ENCODE measurements at regions not wholly inside any gene's neighbourhood (a gene's known extent, or its start where the extent isn't known, plus 50 kb on each side); places are given as distances from the start of the nearest gene placed in this dataset.

- Histone ChIP-seq H2AFZ (ENCODE audit: low read length) (no peak overlapping the region), H3K27me3 (ENCODE audit: low read length) (no peaks in the 10 kb centered on the region), H3K9ac (ENCODE audit: low read length) (no peak overlapping the region), H3K4me1 (ENCODE audit: insufficient read depth, low read length) (no peaks in the 10 kb centered on the region), H3F3A (ENCODE audit: low read length, unreplicated experiment) (no peaks in the 10 kb centered on the region), H3K9me3 (ENCODE audit: low read length) (no peaks in the 10 kb centered on the region), H3K79me2 (ENCODE audit: low read length) (no peaks in the 10 kb centered on the region), H3K36me3 (ENCODE audit: low read depth, low read length) (no peaks in the 10 kb centered on the region), H3K4me2 (ENCODE audit: low read length) (no peak overlapping the region), H3K9me2 (replicated peaks; ENCODE audit: low read length) (no peaks in the 10 kb centered on the region), H3K4me3 (ENCODE audit: low read length) (no peak overlapping the region), H3K27ac (ENCODE audit: low read length) (no peak overlapping the region), H4K20me1 (ENCODE audit: low read length) (no peaks in the 10 kb centered on the region)
- TF ChIP-seq EZH2 (IDR thresholded peaks at IDR 0.05; ENCODE audit: low read length, unreplicated experiment) = no peak
- TF ChIP-seq EZH2phosphoT487 (IDR thresholded peaks at IDR 0.05; ENCODE audit: borderline replicate concordance, low read length) = no peak
- TF ChIP-seq, protein P1, sequence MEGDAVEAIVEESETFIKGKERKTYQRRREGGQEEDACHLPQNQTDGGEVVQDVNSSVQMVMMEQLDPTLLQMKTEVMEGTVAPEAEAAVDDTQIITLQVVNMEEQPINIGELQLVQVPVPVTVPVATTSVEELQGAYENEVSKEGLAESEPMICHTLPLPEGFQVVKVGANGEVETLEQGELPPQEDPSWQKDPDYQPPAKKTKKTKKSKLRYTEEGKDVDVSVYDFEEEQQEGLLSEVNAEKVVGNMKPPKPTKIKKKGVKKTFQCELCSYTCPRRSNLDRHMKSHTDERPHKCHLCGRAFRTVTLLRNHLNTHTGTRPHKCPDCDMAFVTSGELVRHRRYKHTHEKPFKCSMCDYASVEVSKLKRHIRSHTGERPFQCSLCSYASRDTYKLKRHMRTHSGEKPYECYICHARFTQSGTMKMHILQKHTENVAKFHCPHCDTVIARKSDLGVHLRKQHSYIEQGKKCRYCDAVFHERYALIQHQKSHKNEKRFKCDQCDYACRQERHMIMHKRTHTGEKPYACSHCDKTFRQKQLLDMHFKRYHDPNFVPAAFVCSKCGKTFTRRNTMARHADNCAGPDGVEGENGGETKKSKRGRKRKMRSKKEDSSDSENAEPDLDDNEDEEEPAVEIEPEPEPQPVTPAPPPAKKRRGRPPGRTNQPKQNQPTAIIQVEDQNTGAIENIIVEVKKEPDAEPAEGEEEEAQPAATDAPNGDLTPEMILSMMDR (conservative IDR thresholded peaks at IDR 0.05; ENCODE audit: low read depth, low read length) = no peak
- CTCF ChIA-PET = no interaction called here
- no peak for DNase-seq
- BruUV-seq (replicated peaks) = no TSS peak
- POLR2A ChIA-PET (ENCODE audit: unreplicated experiment) = no interaction called here
- intact Hi-C loops (cut with micrococcal nuclease) = no loop called here
- no peak for ATAC-seq
These were observed 114.2 kb upstream of the MTHFD1L start for GRCh38 chr6:150751296-150751695.

- CTCF ChIA-PET = no interaction called here
These were observed 113.1 kb upstream of the MTHFD1L start for GRCh38 chr6:150752409-150752808.

DNA sequence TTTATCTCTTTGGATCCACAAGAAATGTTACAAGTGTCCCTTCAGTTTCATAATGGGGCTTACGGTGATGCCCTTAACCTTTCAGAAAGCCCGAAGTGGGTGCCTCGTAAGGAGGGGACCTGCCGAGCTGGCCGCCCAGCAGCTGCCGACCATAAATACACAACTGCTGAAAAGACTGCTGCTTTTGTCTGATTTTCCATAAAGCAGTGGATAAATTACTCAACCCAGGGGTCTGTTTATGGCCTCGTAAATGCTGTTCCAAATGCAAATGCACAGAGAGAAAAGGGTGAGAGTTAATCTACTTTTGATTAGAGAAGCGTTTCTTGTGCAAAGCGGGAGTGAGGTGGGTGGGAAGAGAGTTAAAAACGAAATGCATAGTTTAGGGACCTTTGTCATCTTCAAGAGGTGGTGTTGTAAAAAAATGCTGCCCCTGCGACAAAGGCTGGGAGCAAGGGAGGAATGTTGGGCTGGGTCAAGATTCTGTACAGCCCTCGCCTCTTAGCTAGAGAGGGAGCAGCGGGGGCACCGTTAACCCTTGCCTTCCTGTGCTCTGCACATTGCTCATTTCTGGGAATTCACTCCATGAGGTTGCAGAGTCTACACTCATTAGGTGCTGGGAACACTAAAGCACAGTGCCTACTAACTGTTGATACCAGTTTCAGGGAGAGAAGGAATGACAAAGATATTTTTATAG lies 112.0 kb upstream of the MTHFD1L start:
- H3K27me3 ChIP-seq (ENCODE audit: low read length) = no peaks in the 10 kb centered on the region
- no peak for DNase-seq
- ChIA-PET CTCF (no interaction called here), POLR2A (ENCODE audit: unreplicated experiment) (no interaction called here)
- H3K36me3 ChIP-seq (ENCODE audit: low read depth, low read length) = no peaks in the 10 kb centered on the region
- intact Hi-C loops (cut with micrococcal nuclease) = no loop called here
- ATAC-seq = no peak
- H3K9ac ChIP-seq (ENCODE audit: low read length) = no peak overlapping the region
- no peak overlapping the region for H2AFZ ChIP-seq (ENCODE audit: low read length)
- no peaks in the 10 kb centered on the region for H4K20me1 ChIP-seq (ENCODE audit: low read length)
- H3K9me2 ChIP-seq (replicated peaks; ENCODE audit: low read length) = no peaks in the 10 kb centered on the region
- no peaks in the 10 kb centered on the region for H3K9me3 ChIP-seq (ENCODE audit: low read length)
- H3K4me1 ChIP-seq (ENCODE audit: insufficient read depth, low read length) = no peaks in the 10 kb centered on the region
- H3F3A ChIP-seq (ENCODE audit: low read length, unreplicated experiment) = no peaks in the 10 kb centered on the region
- H3K79me2 ChIP-seq (ENCODE audit: low read length) = no peaks in the 10 kb centered on the region
- H3K27ac ChIP-seq (ENCODE audit: low read length) = no peak overlapping the region
- H3K4me2 ChIP-seq (ENCODE audit: low read length) = no peak overlapping the region
- no peak for TF ChIP-seq EZH2 (IDR thresholded peaks at IDR 0.05; ENCODE audit: low read length, unreplicated experiment)
- no peak for TF ChIP-seq EZH2phosphoT487 (IDR thresholded peaks at IDR 0.05; ENCODE audit: borderline replicate concordance, low read length)
- TF ChIP-seq, protein P1 (conservative IDR thresholded peaks at IDR 0.05; ENCODE audit: low read depth, low read length) = no peak
- no peak overlapping the region for H3K4me3 ChIP-seq (ENCODE audit: low read length)
- BruUV-seq (replicated peaks) = no TSS peak

More at GRCh38 chr6:150752409-150752808, 113.1 kb upstream of the MTHFD1L start:
- no peak overlapping the region for H3K4me3 ChIP-seq (ENCODE audit: low read length)
- no peaks in the 10 kb centered on the region for H3K4me1 ChIP-seq (ENCODE audit: insufficient read depth, low read length)
- H3K9ac ChIP-seq (ENCODE audit: low read length) = no peak overlapping the region
- no peaks in the 10 kb centered on the region for H3F3A ChIP-seq (ENCODE audit: low read length, unreplicated experiment)
- H3K27ac ChIP-seq (ENCODE audit: low read length) = no peak overlapping the region
- POLR2A ChIA-PET (ENCODE audit: unreplicated experiment) = no interaction called here
- H3K36me3 ChIP-seq (ENCODE audit: low read depth, low read length) = no peaks in the 10 kb centered on the region
- H3K79me2 ChIP-seq (ENCODE audit: low read length) = no peaks in the 10 kb centered on the region
- intact Hi-C loops (cut with micrococcal nuclease) = no loop called here
- TF ChIP-seq EZH2 (IDR thresholded peaks at IDR 0.05; ENCODE audit: low read length, unreplicated experiment) = no peak
- TF ChIP-seq, protein P1 (conservative IDR thresholded peaks at IDR 0.05; ENCODE audit: low read depth, low read length) = no peak
- no peak for TF ChIP-seq EZH2phosphoT487 (IDR thresholded peaks at IDR 0.05; ENCODE audit: borderline replicate concordance, low read length)
- H2AFZ ChIP-seq (ENCODE audit: low read length) = no peak overlapping the region
- no TSS peak for BruUV-seq (replicated peaks)
- H3K4me2 ChIP-seq (ENCODE audit: low read length) = no peak overlapping the region
- no peaks in the 10 kb centered on the region for H3K27me3 ChIP-seq (ENCODE audit: low read length)
- H3K9me2 ChIP-seq (replicated peaks; ENCODE audit: low read length) = no peaks in the 10 kb centered on the region
- no peaks in the 10 kb centered on the region for H4K20me1 ChIP-seq (ENCODE audit: low read length)
- no peak for DNase-seq
- ATAC-seq = no peak
- H3K9me3 ChIP-seq (ENCODE audit: low read length) = no peaks in the 10 kb centered on the region

Data from PC-3 (cell line).